Uterus (tissue), 3 donors: ENCODE measurements at regions not wholly inside any gene's neighbourhood (a gene's known extent, or its start where the extent isn't known, plus 50 kb on each side); places are given as distances from the start of the nearest gene placed in this dataset.

ENCODE experiments used
- DNase-seq, 2 donors: peaks; one replicate each; pipeline ENCODE4 v3.0.0-alpha.2; 2019 to 2020
- H3K27ac ChIP-seq, 2 donors: fragments of 200-600 bp; sonication (generic); 1 replicate in 1 of 2; 2 replicates in 1 of 2; pipeline ENCODE4 v1.5.1; 2016 to 2018
- H3K27me3 ChIP-seq, 2 donors: fragments of 200-600 bp; sonication (generic); one replicate each; pipeline ENCODE4 v1.5.1; 2018 to 2019; ENCODE audit warnings: control low read depth in 1 of 2
- H3K36me3 ChIP-seq, 2 donors: fragments of 200-600 bp; sonication (generic); one replicate each; pipeline ENCODE4 v1.5.1; 2019; ENCODE audit warnings: control low read depth in 1 of 2
- H3K4me1 ChIP-seq, 2 donors: fragments of 200-600 bp; sonication (generic); one replicate each; pipeline ENCODE4 v1.5.1; 2018 to 2019; ENCODE audit warnings: control low read depth in 1 of 2
- H3K4me3 ChIP-seq, 2 donors: fragments of 200-600 bp; sonication (generic); 1 replicate in 1 of 2; 2 replicates in 1 of 2; pipeline ENCODE4 v1.5.1; 2018 to 2019; ENCODE audit warnings: mild to moderate bottlenecking in 1 of 2
- H3K9me3 ChIP-seq, 2 donors: fragments of 200-600 bp; sonication (generic); one replicate each; pipeline ENCODE4 v1.5.1; 2019; ENCODE audit warnings: control low read depth in 1 of 2
- CTCF ChIP-seq, 4 experiments: fragments of 200-600 bp in 2 of 4; fragments of 450-650 bp in 2 of 4; sonication (generic) in 2 of 4; IDR thresholded peaks; one replicate each; pipeline ENCODE4 v1.5.1; 2016 to 2019; ENCODE audit warnings: antibody characterized with exemption in 4 of 4, mild to moderate bottlenecking in 2 of 4, moderate library complexity in 1 of 4
- POLR2A ChIP-seq, 2 donors: fragments of 450-650 bp; IDR thresholded peaks; one replicate each; pipeline ENCODE4 v1.6.1; 2016; ENCODE audit warnings: antibody characterized with exemption in 2 of 2, mild to moderate bottlenecking in 1 of 2, moderate library complexity in 1 of 2
- intact Hi-C: fragments of 100-400 bp; cut with DNase I; formaldehyde crosslinking; loops from one replicate; pipeline ENCODE4 v1.15.1; 2023; ENCODE audit warnings: low total_unique reads
- donor health status: DM: yes; HTN: yes; CAD: no.

DNA sequence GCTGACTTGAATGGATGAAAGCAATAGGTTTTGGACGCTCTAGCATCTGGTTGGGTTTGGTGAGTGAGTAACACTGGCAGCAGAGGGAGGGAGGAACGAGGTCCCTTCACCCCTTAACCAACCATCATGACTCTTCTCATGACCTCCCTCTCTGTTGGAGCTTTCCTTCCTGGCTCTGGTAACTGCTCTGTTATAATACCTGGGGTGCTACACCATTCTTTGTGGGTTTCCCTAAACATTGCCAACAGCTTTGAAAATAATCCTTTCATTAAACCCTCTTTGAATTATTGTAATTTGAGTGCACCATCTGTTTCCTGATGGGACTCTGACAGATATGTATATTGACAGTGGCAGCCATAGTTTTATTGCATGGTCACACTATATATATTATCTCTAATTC lies 146.2 kb upstream of the PTPRG start:
- H3K4me1 ChIP-seq, result no peaks in the 10 kb centered on the region
- no peaks in the 10 kb centered on the region for H3K9me3 ChIP-seq
- intact Hi-C loops, result no loop called here
- no peak for DNase-seq
- TF ChIP-seq POLR2A (IDR thresholded peaks at IDR 0.05), result no peak
- TF ChIP-seq CTCF (IDR thresholded peaks at IDR 0.05), result no peak
- H3K27me3 ChIP-seq, result no peaks in the 10 kb centered on the region
- no peak overlapping the region for H3K4me3 ChIP-seq
- no peaks in the 10 kb centered on the region for H3K36me3 ChIP-seq
- no peak overlapping the region for H3K27ac ChIP-seq

DNA sequence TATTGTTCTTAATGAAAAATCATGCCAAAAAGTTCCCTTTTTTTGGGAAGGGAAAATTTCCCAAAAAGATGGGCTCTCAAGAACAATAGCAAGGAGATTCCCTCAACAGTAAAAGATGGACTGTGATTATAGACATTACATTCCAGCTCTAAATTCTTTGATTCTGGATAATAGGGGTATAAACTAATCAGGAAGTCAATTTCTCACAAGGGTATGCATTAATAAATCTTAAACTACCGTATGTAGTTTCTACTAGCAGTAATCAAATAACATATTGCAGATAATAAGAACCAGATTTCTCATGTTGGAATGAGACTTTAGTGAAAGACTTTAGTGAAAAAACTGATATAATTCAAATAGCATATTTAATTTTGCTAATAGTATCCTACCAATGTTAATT lies 144.8 kb upstream of the PTPRG start:
- Histone ChIP-seq H3K4me1 (no peaks in the 10 kb centered on the region), H3K36me3 (no peaks in the 10 kb centered on the region), H3K9me3 (no peaks in the 10 kb centered on the region), H3K4me3 (no peak overlapping the region), H3K27ac (no peak overlapping the region), H3K27me3 (no peaks in the 10 kb centered on the region)
- no peak for DNase-seq
- intact Hi-C loops, result no loop called here
- TF ChIP-seq POLR2A (IDR thresholded peaks at IDR 0.05) (no peak), CTCF (IDR thresholded peaks at IDR 0.05) (no peak)

GRCh38 chr3:61417352-61417751 lies 144.0 kb upstream of the PTPRG start:
- TF ChIP-seq POLR2A (IDR thresholded peaks at IDR 0.05) (no peak), CTCF (IDR thresholded peaks at IDR 0.05) (no peak)
- no peaks in the 10 kb centered on the region for H3K36me3 ChIP-seq
- no peak for DNase-seq
- no peak overlapping the region for H3K27ac ChIP-seq
- H3K4me3 ChIP-seq, result no peak overlapping the region
- H3K4me1 ChIP-seq, result no peaks in the 10 kb centered on the region
- no peaks in the 10 kb centered on the region for H3K9me3 ChIP-seq
- no peaks in the 10 kb centered on the region for H3K27me3 ChIP-seq
- intact Hi-C loops, result no loop called here

DNA sequence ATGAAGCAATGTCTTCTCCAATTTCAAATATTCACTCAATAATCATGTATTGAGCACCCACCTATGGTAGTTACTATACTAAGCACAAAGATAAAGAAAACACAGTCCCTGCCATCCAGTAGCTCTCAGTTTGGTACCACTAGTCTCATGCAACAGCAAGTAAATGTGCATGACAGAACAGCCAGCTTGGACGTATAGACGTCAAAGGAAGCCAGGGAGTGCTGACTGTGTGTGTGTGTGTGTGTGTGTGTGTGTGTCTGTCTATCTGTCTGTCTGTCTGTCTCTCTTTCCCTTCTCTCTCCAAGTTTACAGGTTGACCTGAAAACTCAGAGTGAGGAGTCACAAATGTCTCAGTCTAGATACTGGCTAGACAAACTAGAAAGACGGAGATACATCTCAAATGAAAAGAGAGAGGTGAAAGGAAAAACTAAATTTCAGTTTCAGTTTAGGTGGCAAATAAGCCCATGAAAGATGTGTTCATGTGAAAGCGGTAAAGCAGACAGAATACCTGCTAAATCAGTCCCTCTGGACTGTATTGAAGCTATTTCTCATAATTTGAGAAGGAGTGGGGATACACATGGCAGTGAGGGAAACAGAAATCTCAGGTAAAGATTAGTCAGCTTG lies 141.1 kb upstream of the PTPRG start:
- Histone ChIP-seq H3K4me1 (no peaks in the 10 kb centered on the region), H3K27ac (no peak overlapping the region), H3K9me3 (no peaks in the 10 kb centered on the region), H3K4me3 (no peak overlapping the region), H3K27me3 (no peaks in the 10 kb centered on the region), H3K36me3 (no peaks in the 10 kb centered on the region)
- DNase-seq, result no peak
- TF ChIP-seq POLR2A (IDR thresholded peaks at IDR 0.05) (no peak), CTCF (IDR thresholded peaks at IDR 0.05) (no peak)
- intact Hi-C loops, result no loop called here

GRCh38 chr3:61422945-61423673 lies 138.3 kb upstream of the PTPRG start:
- DNase-seq, result no peak
- H3K27me3 ChIP-seq, result no peaks in the 10 kb centered on the region
- no peak overlapping the region for H3K4me3 ChIP-seq
- H3K9me3 ChIP-seq, result no peaks in the 10 kb centered on the region
- H3K27ac ChIP-seq, result no peak overlapping the region
- TF ChIP-seq POLR2A (IDR thresholded peaks at IDR 0.05), result no peak
- intact Hi-C loops, result no loop called here
- no peaks in the 10 kb centered on the region for H3K4me1 ChIP-seq
- no peaks in the 10 kb centered on the region for H3K36me3 ChIP-seq
